H1 (cell line): ENCODE measurements at regions not wholly inside any gene's neighbourhood (a gene's known extent, or its start where the extent isn't known, plus 50 kb on each side); places are given as distances from the start of the nearest gene placed in this dataset.

ENCODE experiments used
- CTCF ChIA-PET: fragments of 300-600 bp; sonication (Branson Sonifier 250); formaldehyde crosslinking; loops from one replicate; lab custom pipeline; 2021; ENCODE audit not compliant: partially characterized antibody; lab: Charles Lee
- POLR2A ChIA-PET: fragments of 300-600 bp; sonication (Branson Sonifier 250); formaldehyde crosslinking; loops from one replicate; lab custom pipeline; 2021; ENCODE audit warnings: inconsistent platforms; ENCODE audit not compliant: partially characterized antibody; lab: Charles Lee
- DNase-seq, 2 experiments: peaks; one replicate each; pipeline versions ENCODE4 v3.0.0 to v3.0.0-alpha.2; 2010 to 2022; ENCODE audit warnings: low spot score in 2 of 2, low read depth in 1 of 2, mixed read lengths in 1 of 2
- FAIRE-seq: peaks from 2 replicates; lab custom pipeline; 2011; peaks lifted over from hg19 to GRCh38; lab: Jason Lieb, UNC
- H2AFZ ChIP-seq: 2 replicates; pipeline ENCODE4 v1.8.1; 2012; ENCODE audit warnings: low read length, inconsistent platforms
- H2AK5ac ChIP-seq: 2 replicates; pipeline ENCODE4 v1.6.1; 2013; ENCODE audit warnings: low read depth, low read length
- H2BK120ac ChIP-seq: replicated peaks from 2 replicates; pipeline ENCODE3; 2013; ENCODE audit warnings: low read depth, low read length, inconsistent platforms
- H2BK12ac ChIP-seq: 2 replicates; pipeline ENCODE4 v1.6.1; 2013; ENCODE audit warnings: low read depth, low read length
- H2BK15ac ChIP-seq: 2 replicates; pipeline ENCODE4 v1.6.1; 2013; ENCODE audit warnings: low read length
- H2BK20ac ChIP-seq: 2 replicates; pipeline ENCODE4 v1.6.1; 2013; ENCODE audit warnings: low read length
- H2BK5ac ChIP-seq: 2 replicates; pipeline ENCODE4 v1.6.1; 2013; ENCODE audit warnings: low read depth, low read length
- H3K14ac ChIP-seq: 2 replicates; pipeline ENCODE4 v1.6.1; 2013; ENCODE audit warnings: inconsistent platforms; ENCODE audit not compliant: insufficient read length
- H3K18ac ChIP-seq: 2 replicates; pipeline ENCODE4 v1.6.1; 2013; ENCODE audit warnings: low read length; ENCODE audit errors: extremely low read depth
- H3K23ac ChIP-seq: 2 replicates; pipeline ENCODE4 v1.6.1; 2013; ENCODE audit warnings: inconsistent platforms; ENCODE audit not compliant: insufficient read length
- H3K23me2 ChIP-seq: 2 replicates; pipeline ENCODE4 v1.6.1; 2013; ENCODE audit warnings: low read depth, low read length
- H3K27ac ChIP-seq: 2 replicates; pipeline ENCODE4 v1.6.1; 2011; ENCODE audit warnings: low read depth, low read length, inconsistent platforms
- H3K27me3 ChIP-seq, 4 experiments: replicated peaks in 1 of 4; 1 replicate in 1 of 4; 2 replicates in 3 of 4; pipeline versions ENCODE4 v1.6.1 to v1.8.1; 2011 to 2013; ENCODE audit warnings: low read length in 3 of 4, mild to moderate bottlenecking in 3 of 4, inconsistent platforms in 2 of 4, mixed read lengths in 2 of 4, moderate library complexity in 1 of 4; ENCODE audit not compliant: control insufficient read depth in 3 of 4, insufficient read depth in 3 of 4; ENCODE audit errors: extremely low read depth in 1 of 4
- H3K36me3 ChIP-seq, 4 experiments: 2 replicates each; pipeline versions ENCODE4 v1.6.1 to v1.8.1; 2011 to 2013; ENCODE audit warnings: mild to moderate bottlenecking in 4 of 4, low read length in 3 of 4, moderate library complexity in 2 of 4, control low read depth in 1 of 4, inconsistent platforms in 1 of 4; ENCODE audit not compliant: insufficient read depth in 4 of 4, control insufficient read depth in 2 of 4
- H3K4ac ChIP-seq: replicated peaks from 2 replicates; pipeline ENCODE3; 2013; ENCODE audit warnings: low read length, low read depth, mixed read lengths, inconsistent platforms; ENCODE audit not compliant: insufficient read length
- H3K4me1 ChIP-seq, 4 experiments: replicated peaks in 1 of 4; 1 replicate in 1 of 4; 2 replicates in 3 of 4; pipeline versions ENCODE4 v1.6.1 to v1.8.1; 2011 to 2013; ENCODE audit warnings: low read length in 3 of 4, inconsistent platforms in 2 of 4, mixed read lengths in 1 of 4; ENCODE audit not compliant: insufficient read depth in 4 of 4, control insufficient read depth in 3 of 4
- H3K4me2 ChIP-seq, 2 experiments: 2 replicates each; pipeline versions ENCODE4 v1.6.1 to v1.8.1; 2011 to 2013; ENCODE audit warnings: low read depth in 2 of 2, low read length in 2 of 2, control low read depth in 1 of 2, inconsistent platforms in 1 of 2, mild to moderate bottlenecking in 1 of 2; ENCODE audit not compliant: insufficient read depth in 1 of 2
- H3K4me3 ChIP-seq, 4 experiments: fragments of 200-600, 300-600 bp in 1 of 4; sonication (generic), shearing (Covaris generic), sonication (Bioruptor Twin) in 1 of 4; 2 replicates each; pipeline versions ENCODE4 v1.5.1 to v1.8.1; 2011 to 2016; ENCODE audit warnings: low read length in 4 of 4, low read depth in 3 of 4, control low read depth in 2 of 4, inconsistent platforms in 2 of 4, mild to moderate bottlenecking in 2 of 4, mixed read lengths in 1 of 4, moderate library complexity in 1 of 4; ENCODE audit not compliant: insufficient read depth in 2 of 4; ENCODE audit errors: extremely low read depth in 1 of 4
- H3K56ac ChIP-seq: replicated peaks from 2 replicates; pipeline ENCODE3; 2013; ENCODE audit warnings: low read depth, mild to moderate bottlenecking, mixed read lengths, low read length, inconsistent platforms; ENCODE audit not compliant: insufficient read length
- H3K79me1 ChIP-seq: 2 replicates; pipeline ENCODE4 v1.6.1; 2013; ENCODE audit warnings: low read depth, low read length, control low read depth
- H3K79me2 ChIP-seq, 2 experiments: 2 replicates each; pipeline versions ENCODE4 v1.6.1 to v1.8.1; 2012 to 2013; ENCODE audit warnings: low read length in 2 of 2, mild to moderate bottlenecking in 2 of 2, inconsistent platforms in 1 of 2; ENCODE audit not compliant: insufficient read depth in 2 of 2, control insufficient read depth in 1 of 2
- H3K9ac ChIP-seq, 4 experiments: replicated peaks in 1 of 4; 1 replicate in 1 of 4; 2 replicates in 3 of 4; pipeline versions ENCODE4 v1.6.1 to v1.8.1; 2011 to 2013; ENCODE audit warnings: low read depth in 3 of 4, low read length in 3 of 4, control low read depth in 2 of 4, mild to moderate bottlenecking in 2 of 4, moderate library complexity in 2 of 4, inconsistent platforms in 1 of 4; ENCODE audit errors: extremely low read depth in 1 of 4
- H3K9me3 ChIP-seq, 2 experiments: 2 replicates each; pipeline versions ENCODE4 v1.6.1 to v1.8.1; 2012 to 2013; ENCODE audit warnings: mild to moderate bottlenecking in 2 of 2, moderate library complexity in 2 of 2, control low read depth in 1 of 2, inconsistent platforms in 1 of 2, low read depth in 1 of 2, low read length in 1 of 2, mixed read lengths in 1 of 2; ENCODE audit not compliant: insufficient read depth in 2 of 2
- H4K20me1 ChIP-seq, 2 experiments: replicated peaks in 1 of 2; 2 replicates each; pipeline versions ENCODE3 to v1.8.1; 2011 to 2013; ENCODE audit warnings: inconsistent platforms in 2 of 2, low read length in 2 of 2, mild to moderate bottlenecking in 1 of 2; ENCODE audit not compliant: insufficient read depth in 2 of 2, control insufficient read depth in 1 of 2
- H4K5ac ChIP-seq: 2 replicates; pipeline ENCODE4 v1.6.1; 2013; ENCODE audit warnings: low read length, low read depth, mixed read lengths, inconsistent platforms; ENCODE audit not compliant: insufficient read length
- H4K8ac ChIP-seq: 2 replicates; pipeline ENCODE4 v1.8.0; 2013; ENCODE audit warnings: mild to moderate bottlenecking, moderate library complexity, low read length, inconsistent platforms; ENCODE audit not compliant: insufficient read depth; ENCODE audit errors: extremely low read depth
- H4K91ac ChIP-seq: replicated peaks from 2 replicates; pipeline ENCODE3; 2013; ENCODE audit warnings: low read length, mixed read lengths, inconsistent platforms; ENCODE audit not compliant: insufficient read length
- ATF2 ChIP-seq: IDR thresholded peaks from 2 replicates; pipeline ENCODE4 v1.6.1; 2012; ENCODE audit warnings: low read length, inconsistent platforms
- CHD2 ChIP-seq: IDR thresholded peaks from 2 replicates; pipeline ENCODE4 v1.6.1; 2012; ENCODE audit warnings: low read length, improper control_type of control experiment
- CREB1 ChIP-seq: IDR thresholded peaks from 2 replicates; pipeline ENCODE4 v1.6.1; 2012; ENCODE audit warnings: inconsistent platforms
- E2F6 ChIP-seq: IDR thresholded peaks from 2 replicates; pipeline ENCODE4 v1.6.1; 2012; ENCODE audit warnings: inconsistent platforms
- NRF1 ChIP-seq: IDR thresholded peaks from 2 replicates; pipeline ENCODE4 v1.6.1; 2011; ENCODE audit warnings: mild to moderate bottlenecking, low read depth, low read length, improper control_type of control experiment
- POLR2A ChIP-seq, 2 experiments: IDR thresholded peaks; 1 replicate in 1 of 2; 2 replicates in 1 of 2; pipeline ENCODE4 v1.6.1; 2011; ENCODE audit warnings: low read depth in 2 of 2, low read length in 2 of 2, mild to moderate bottlenecking in 2 of 2; ENCODE audit errors: control extremely low read depth in 1 of 2
- POLR2AphosphoS5 ChIP-seq: IDR thresholded peaks from 2 replicates; pipeline ENCODE4 v1.6.1; 2011; ENCODE audit warnings: low read depth, low read length
- POU5F1 ChIP-seq: IDR thresholded peaks from 2 replicates; pipeline ENCODE4 v1.6.1; 2011; ENCODE audit warnings: low read depth, mild to moderate bottlenecking, low read length, moderate library complexity
- RAD21 ChIP-seq, 2 experiments: IDR thresholded peaks in 1 of 2; conservative IDR thresholded peaks in 1 of 2; 2 replicates each; pipeline ENCODE4 v1.6.1; 2011; ENCODE audit warnings: low read depth in 2 of 2, low read length in 2 of 2, improper control_type of control experiment in 1 of 2, inconsistent platforms in 1 of 2, mild to moderate bottlenecking in 1 of 2, moderate library complexity in 1 of 2
- SIX5 ChIP-seq: IDR thresholded peaks from 2 replicates; pipeline ENCODE4 v1.6.1; 2011; ENCODE audit warnings: mild to moderate bottlenecking, low read depth, low read length
- TBP ChIP-seq: IDR thresholded peaks from 2 replicates; pipeline ENCODE4 v1.6.1; 2011; ENCODE audit warnings: low read depth, low read length, improper control_type of control experiment
- YY1 ChIP-seq: IDR thresholded peaks from 2 replicates; pipeline ENCODE4 v1.6.1; 2011; ENCODE audit warnings: low read depth, mild to moderate bottlenecking, low read length
- WGBS, 2 experiments: shearing (Covaris generic) in 1 of 2; methylation state at CpG; one replicate each; pipeline versions ENCODE4 v1.1.6 to v1.1.7; 2013 to 2015; ENCODE audit warnings: low lambda C conversion rate in 2 of 2, mixed read lengths in 2 of 2, inconsistent platforms in 1 of 2, low coverage in 1 of 2, missing lambda C conversion rate in 1 of 2; ENCODE audit not compliant: insufficient replicate concordance in 2 of 2, insufficient coverage in 1 of 2, insufficient read length in 1 of 2; ENCODE audit errors: extremely low coverage in 1 of 2, missing lambda C conversion rate in 1 of 2; 5-methylcytosine and 5-hydroxymethylcytosine counted together

- TF ChIP-seq POLR2AphosphoS5, result no peak
- no peak for TF ChIP-seq TBP
- no peak for TF ChIP-seq ATF2
- no peak for TF ChIP-seq POU5F1
- no peak for TF ChIP-seq CREB1
- no peak for TF ChIP-seq SIX5
- no peak for TF ChIP-seq POLR2A (IDR thresholded peaks at IDR 0.05; ENCODE audit: control extremely low read depth in 1 of 2, low read depth in 2 of 2, low read length in 2 of 2)
- TF ChIP-seq YY1, result no peak
- TF ChIP-seq E2F6, result no peak
- no peak for TF ChIP-seq RAD21 (IDR thresholded peaks at IDR 0.05 in 1 of 2, conservative IDR thresholded peaks at IDR 0.05 in 1 of 2; ENCODE audit: low read depth in 2 of 2, low read length in 2 of 2)
- TF ChIP-seq NRF1, result no peak
- TF ChIP-seq CHD2, result no peak
- Histone ChIP-seq H4K8ac (no peak overlapping the region), H3K4me1 (no peaks in the 10 kb centered on the region), H3K4ac (no peak overlapping the region), H3K27ac (no peak overlapping the region), H2AK5ac (no peak overlapping the region), H3K9ac (no peak overlapping the region), H3K79me2 (no peaks in the 10 kb centered on the region), H4K91ac (no peak overlapping the region), H3K23me2 (no peaks in the 10 kb centered on the region), H3K56ac (no peak overlapping the region), H3K79me1 (no peaks in the 10 kb centered on the region), H3K36me3 (no peaks in the 10 kb centered on the region), H3K4me3 (no peak overlapping the region), H2BK12ac (no peak overlapping the region), H3K9me3 (no peaks in the 10 kb centered on the region), H2BK5ac (no peak overlapping the region), H2BK15ac (no peak overlapping the region), H2BK120ac (no peak overlapping the region), H3K4me2 (no peak overlapping the region), H4K5ac (no peak overlapping the region), H3K23ac (no peak overlapping the region), H3K14ac (no peak overlapping the region), H3K27me3 (no peaks in the 10 kb centered on the region), H4K20me1 (no peaks in the 10 kb centered on the region), H2AFZ (no peak overlapping the region), H3K18ac (no peak overlapping the region), H2BK20ac (no peak overlapping the region)
- FAIRE-seq (no peak), DNase-seq (no peak)
- ChIA-PET POLR2A (no interaction called here), CTCF (interaction anchor here (1.4 kb wide), 1 partner anchor 12 kb away, joined by 6 read pairs; no protein-coding TSS in a partner anchor)
- WGBS, 2 experiments, result 95% methylated on average over 1 of the region's 1 CpG; no CpG with 5 or more reads in 1 of the 2 experiments
Measured at GRCh38 chr14:40265096-40265495, 832.9 kb upstream of the FBXO33 start.
